Karpas-422 (cell line): ENCODE measurements at regions not wholly inside any gene's neighbourhood (a gene's known extent, or its start where the extent isn't known, plus 50 kb on each side); places are given as distances from the start of the nearest gene placed in this dataset.
A peak's percentile ranks its signal among the peaks of the same experiment; 100 is the strongest.

Source experiments
- DNase-seq: peaks from one replicate; pipeline ENCODE4 v3.0.0-alpha.2; 2015
- H2AFZ ChIP-seq: fragments of 200-600 bp; sonication (generic); 2 replicates; pipeline ENCODE4 v1.6.1; 2014; ENCODE audit warnings: antibody characterized with exemption, low read length, mixed read lengths
- H3K27ac ChIP-seq: fragments of 200-600 bp; sonication (generic); 2 replicates; pipeline ENCODE4 v1.5.1; 2014; ENCODE audit warnings: mild to moderate bottlenecking, low read length, moderate library complexity
- H3K27me3 ChIP-seq: fragments of 200-600 bp; sonication (generic); 2 replicates; pipeline ENCODE4 v1.6.1; 2014; ENCODE audit warnings: low read length, mixed read lengths
- H3K36me3 ChIP-seq: fragments of 200-600 bp; sonication (generic); 2 replicates; pipeline ENCODE4 v1.6.1; 2014; ENCODE audit warnings: low read length, mixed read lengths; ENCODE audit not compliant: insufficient read depth
- H3K4me1 ChIP-seq: fragments of 200-600 bp; sonication (generic); 2 replicates; pipeline ENCODE4 v1.6.1; 2014; ENCODE audit warnings: mild to moderate bottlenecking, low read length, mixed read lengths
- H3K4me2 ChIP-seq: fragments of 200-600 bp; sonication (generic); 2 replicates; pipeline ENCODE4 v1.6.1; 2014; ENCODE audit warnings: low read length, low read depth, mild to moderate bottlenecking; ENCODE audit not compliant: poor library complexity, severe bottlenecking
- H3K4me3 ChIP-seq: fragments of 200-600 bp; sonication (generic); 2 replicates; pipeline ENCODE4 v1.5.1; 2014; ENCODE audit warnings: mild to moderate bottlenecking, antibody characterized with exemption, low read length, mixed read lengths
- H3K79me2 ChIP-seq: fragments of 200-600 bp; sonication (generic); 2 replicates; pipeline ENCODE4 v1.6.1; 2014; ENCODE audit warnings: mild to moderate bottlenecking, low read length, mixed read lengths
- H3K9ac ChIP-seq: fragments of 200-600 bp; sonication (generic); 2 replicates; pipeline ENCODE4 v1.6.0; 2014; ENCODE audit warnings: low read length
- H3K9me2 ChIP-seq: fragments of 200-600 bp; sonication (generic), shearing (Covaris generic); replicated peaks from 2 replicates; pipeline ENCODE4 v1.6.0; 2014; ENCODE audit warnings: mild to moderate bottlenecking, low read length, moderate library complexity; ENCODE audit not compliant: insufficient read depth
- H3K9me3 ChIP-seq: fragments of 300-700, 200-600 bp; sonication (generic); 2 replicates; pipeline ENCODE4 v1.6.1; 2014; ENCODE audit warnings: low read length, mixed read lengths
- H4K20me1 ChIP-seq: fragments of 200-600 bp; sonication (generic); 2 replicates; pipeline ENCODE4 v1.6.1; 2014; ENCODE audit warnings: mild to moderate bottlenecking, antibody characterized with exemption, low read length, low read depth; ENCODE audit not compliant: insufficient read depth

- DNase-seq: peak; percentile 50
- Histone ChIP-seq H3K27ac (no peak overlapping the region), H3K9me3 (peaks cover 10% of the 10 kb centered on the region), H3K4me2 (no peak overlapping the region), H4K20me1 (no peaks in the 10 kb centered on the region), H3K4me1 (no peaks in the 10 kb centered on the region), H3K79me2 (no peaks in the 10 kb centered on the region), H2AFZ (no peak overlapping the region), H3K27me3 (no peaks in the 10 kb centered on the region), H3K9me2 (no peaks in the 10 kb centered on the region), H3K9ac (no peak overlapping the region), H3K36me3 (no peaks in the 10 kb centered on the region), H3K4me3 (no peak overlapping the region)
Measured at GRCh38 chr12:114241973-114242434, 163.9 kb downstream of the TBX5 start.

GRCh38 chr12:114240288-114240687 is 165.7 kb downstream of the TBX5 start:
- H3K9me2 ChIP-seq: no peaks in the 10 kb centered on the region
- no peak overlapping the region for H3K4me2 ChIP-seq
- no peak for DNase-seq
- H3K9me3 ChIP-seq: peaks cover 10% of the 10 kb centered on the region
- no peaks in the 10 kb centered on the region for H3K36me3 ChIP-seq
- H3K27ac ChIP-seq: no peak overlapping the region
- no peaks in the 10 kb centered on the region for H3K27me3 ChIP-seq
- no peak overlapping the region for H2AFZ ChIP-seq
- no peaks in the 10 kb centered on the region for H4K20me1 ChIP-seq
- no peak overlapping the region for H3K9ac ChIP-seq
- no peaks in the 10 kb centered on the region for H3K4me1 ChIP-seq
- no peaks in the 10 kb centered on the region for H3K79me2 ChIP-seq
- no peak overlapping the region for H3K4me3 ChIP-seq

- DNase-seq: no peak
- Histone ChIP-seq H3K27me3 (no peaks in the 10 kb centered on the region), H3K36me3 (no peaks in the 10 kb centered on the region), H3K79me2 (no peaks in the 10 kb centered on the region), H3K4me3 (no peak overlapping the region), H2AFZ (no peak overlapping the region), H3K4me2 (no peak overlapping the region), H3K9ac (no peak overlapping the region), H4K20me1 (no peaks in the 10 kb centered on the region), H3K27ac (no peak overlapping the region), H3K4me1 (no peaks in the 10 kb centered on the region), H3K9me2 (no peaks in the 10 kb centered on the region), H3K9me3 (peaks cover 10% of the 10 kb centered on the region)
Measured at GRCh38 chr12:114238808-114239207, 167.1 kb downstream of the TBX5 start.

- H3K4me3 ChIP-seq: no peak overlapping the region
- no peak overlapping the region for H3K4me2 ChIP-seq
- no peaks in the 10 kb centered on the region for H3K9me2 ChIP-seq
- H3K36me3 ChIP-seq: no peaks in the 10 kb centered on the region
- H3K27me3 ChIP-seq: no peaks in the 10 kb centered on the region
- no peak overlapping the region for H3K9ac ChIP-seq
- DNase-seq: no peak
- H3K9me3 ChIP-seq: peaks cover 6% of the 10 kb centered on the region
- H3K79me2 ChIP-seq: no peaks in the 10 kb centered on the region
- no peak overlapping the region for H3K27ac ChIP-seq
- no peak overlapping the region for H2AFZ ChIP-seq
- H3K4me1 ChIP-seq: no peaks in the 10 kb centered on the region
- no peaks in the 10 kb centered on the region for H4K20me1 ChIP-seq
Measured at GRCh38 chr12:114237230-114237629, 168.7 kb downstream of the TBX5 start.

- Histone ChIP-seq H3K79me2 (no peaks in the 10 kb centered on the region), H3K9ac (no peak overlapping the region), H3K36me3 (no peaks in the 10 kb centered on the region), H3K4me3 (no peak overlapping the region), H4K20me1 (no peaks in the 10 kb centered on the region), H3K4me2 (no peak overlapping the region), H3K27ac (no peak overlapping the region), H3K27me3 (no peaks in the 10 kb centered on the region), H3K4me1 (no peaks in the 10 kb centered on the region), H3K9me3 (no peaks in the 10 kb centered on the region), H2AFZ (no peak overlapping the region), H3K9me2 (no peaks in the 10 kb centered on the region)
- no peak for DNase-seq
Measured at GRCh38 chr12:114232187-114232586, 173.8 kb downstream of the TBX5 start.

- H3K79me2 ChIP-seq: no peaks in the 10 kb centered on the region
- no peak overlapping the region for H2AFZ ChIP-seq
- H3K9me2 ChIP-seq: no peaks in the 10 kb centered on the region
- no peaks in the 10 kb centered on the region for H4K20me1 ChIP-seq
- H3K36me3 ChIP-seq: no peaks in the 10 kb centered on the region
- no peaks in the 10 kb centered on the region for H3K4me1 ChIP-seq
- H3K4me2 ChIP-seq: no peak overlapping the region
- H3K27me3 ChIP-seq: no peaks in the 10 kb centered on the region
- no peaks in the 10 kb centered on the region for H3K9me3 ChIP-seq
- no peak overlapping the region for H3K9ac ChIP-seq
- no peak for DNase-seq
- no peak overlapping the region for H3K27ac ChIP-seq
- no peak overlapping the region for H3K4me3 ChIP-seq
Measured at GRCh38 chr12:114229150-114229549, 176.8 kb downstream of the TBX5 start.

GRCh38 chr12:114226241-114226928 is 179.6 kb downstream of the TBX5 start:
- Histone ChIP-seq H3K79me2 (no peaks in the 10 kb centered on the region), H3K9ac (no peak overlapping the region), H3K4me3 (no peak overlapping the region), H3K27ac (no peak overlapping the region), H3K36me3 (no peaks in the 10 kb centered on the region), H4K20me1 (no peaks in the 10 kb centered on the region), H3K9me2 (no peaks in the 10 kb centered on the region), H2AFZ (no peak overlapping the region), H3K4me1 (no peaks in the 10 kb centered on the region), H3K4me2 (no peak overlapping the region), H3K9me3 (no peaks in the 10 kb centered on the region), H3K27me3 (no peaks in the 10 kb centered on the region)
- no peak for DNase-seq

- Histone ChIP-seq H4K20me1 (no peaks in the 10 kb centered on the region), H3K4me2 (no peak overlapping the region), H3K9me2 (no peaks in the 10 kb centered on the region), H3K27me3 (no peaks in the 10 kb centered on the region), H2AFZ (no peak overlapping the region), H3K9me3 (no peaks in the 10 kb centered on the region), H3K4me1 (no peaks in the 10 kb centered on the region), H3K36me3 (no peaks in the 10 kb centered on the region), H3K4me3 (no peak overlapping the region), H3K9ac (no peak overlapping the region), H3K27ac (no peak overlapping the region), H3K79me2 (no peaks in the 10 kb centered on the region)
- no peak for DNase-seq
Measured at GRCh38 chr12:114221957-114222630, 183.8 kb downstream of the TBX5 start.
